K562 (cell line): ENCODE measurements at regions not wholly inside any gene's neighbourhood (a gene's known extent, or its start where the extent isn't known, plus 50 kb on each side); places are given as distances from the start of the nearest gene placed in this dataset.

Experiments used
- ARID3A ChIP-seq: IDR thresholded peaks from 2 replicates; pipeline ENCODE4 v1.6.1; 2012; ENCODE audit warnings: low read depth, low read length, improper control_type of control experiment, borderline replicate concordance
- ATF3 ChIP-seq, 2 experiments: fragments of 450-650 bp in 1 of 2; sonication (generic) in 1 of 2; formaldehyde crosslinking in 1 of 2; IDR thresholded peaks in 1 of 2; conservative IDR thresholded peaks in 1 of 2; 2 replicates each; pipeline versions ENCODE4 v1.6.1 to v1.8.1; 2016 to 2023; ENCODE audit warnings: mild to moderate bottlenecking in 2 of 2, moderate library complexity in 2 of 2, inconsistent platforms in 1 of 2, missing genetic modification reagents in 1 of 2
- BHLHE40 ChIP-seq: IDR thresholded peaks from 2 replicates; pipeline ENCODE4 v1.6.1; 2011; ENCODE audit warnings: low read length, improper control_type of control experiment
- BRD9 ChIP-seq: fragments of 450-650 bp; IDR thresholded peaks from 2 replicates; pipeline ENCODE4 v1.6.1; 2018; ENCODE audit warnings: low read depth; ENCODE audit not compliant: partially characterized antibody
- BRF1 ChIP-seq: IDR thresholded peaks from 3 replicates; pipeline ENCODE4 v1.6.1; 2011; ENCODE audit warnings: borderline replicate concordance, mild to moderate bottlenecking; ENCODE audit not compliant: insufficient read length; ENCODE audit errors: extremely low read depth
- CREBBP ChIP-seq: IDR thresholded peaks from one replicate; pipeline ENCODE4 v1.6.1; 2012; ENCODE audit warnings: low read depth, mild to moderate bottlenecking, control low read depth, inconsistent platforms, low read length
- ESRRA ChIP-seq: fragments of 450-650 bp; IDR thresholded peaks from 2 replicates; pipeline ENCODE4 v1.6.1; 2014; ENCODE audit warnings: low read depth, mild to moderate bottlenecking, moderate library complexity, borderline replicate concordance
- IRF2 ChIP-seq: sonication (generic); formaldehyde crosslinking; IDR thresholded peaks from 2 replicates; pipeline ENCODE4 v1.8.1; 2022; ENCODE audit warnings: mild to moderate bottlenecking, missing genetic modification reagents
- MBD2 ChIP-seq: sonication (generic); IDR thresholded peaks from 2 replicates; pipeline ENCODE4 v1.6.1; 2016; ENCODE audit warnings: low read depth, borderline replicate concordance
- NFE2 ChIP-seq: IDR thresholded peaks from 2 replicates; pipeline ENCODE4 v1.6.1; 2014; ENCODE audit warnings: antibody characterized with exemption, low read depth
- NONO ChIP-seq, 2 experiments: fragments of 200-400 bp in 1 of 2; fragments of 450-650 bp in 1 of 2; formaldehyde crosslinking in 1 of 2; IDR thresholded peaks; 2 replicates each; pipeline ENCODE4 v1.6.1; 2017; ENCODE audit warnings: low read depth in 2 of 2, mild to moderate bottlenecking in 2 of 2, moderate library complexity in 2 of 2, low read length in 1 of 2
- TF ChIP-seq, protein P1 (sequence below): fragments of 250-450 bp; sonication (Bioruptor Pico); IDR thresholded peaks from 2 replicates; pipeline ENCODE4 v1.5.0; 2021
- TF ChIP-seq, protein P2 (sequence below), 2 experiments: fragments of 150-350 bp in 1 of 2; IDR thresholded peaks; 2 replicates each; pipeline ENCODE4 v1.6.1; 2012 to 2016; ENCODE audit warnings: low read depth in 2 of 2, low read length in 2 of 2, mild to moderate bottlenecking in 1 of 2, moderate library complexity in 1 of 2

- TF ChIP-seq IRF2, result no peak
- TF ChIP-seq ATF3 (IDR thresholded peaks at IDR 0.05), result peak; percentile 100
- peak; percentile 99 for TF ChIP-seq ATF3 (CRISPR knock-in tag; conservative IDR thresholded peaks at IDR 0.05)
- peak; percentile 99 for TF ChIP-seq BRD9
- TF ChIP-seq BRF1, result no peak
- TF ChIP-seq NONO (IDR thresholded peaks at IDR 0.05; ENCODE audit: low read depth in 2 of 2, low read length in 1 of 2), result no peak
- TF ChIP-seq, protein P1, sequence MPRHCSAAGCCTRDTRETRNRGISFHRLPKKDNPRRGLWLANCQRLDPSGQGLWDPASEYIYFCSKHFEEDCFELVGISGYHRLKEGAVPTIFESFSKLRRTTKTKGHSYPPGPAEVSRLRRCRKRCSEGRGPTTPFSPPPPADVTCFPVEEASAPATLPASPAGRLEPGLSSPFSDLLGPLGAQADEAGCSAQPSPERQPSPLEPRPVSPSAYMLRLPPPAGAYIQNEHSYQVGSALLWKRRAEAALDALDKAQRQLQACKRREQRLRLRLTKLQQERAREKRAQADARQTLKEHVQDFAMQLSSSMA (CRISPR knock-in tag), result no peak
- TF ChIP-seq CREBBP, result no peak
- TF ChIP-seq NFE2, result peak; percentile 70
- TF ChIP-seq, protein P2, sequence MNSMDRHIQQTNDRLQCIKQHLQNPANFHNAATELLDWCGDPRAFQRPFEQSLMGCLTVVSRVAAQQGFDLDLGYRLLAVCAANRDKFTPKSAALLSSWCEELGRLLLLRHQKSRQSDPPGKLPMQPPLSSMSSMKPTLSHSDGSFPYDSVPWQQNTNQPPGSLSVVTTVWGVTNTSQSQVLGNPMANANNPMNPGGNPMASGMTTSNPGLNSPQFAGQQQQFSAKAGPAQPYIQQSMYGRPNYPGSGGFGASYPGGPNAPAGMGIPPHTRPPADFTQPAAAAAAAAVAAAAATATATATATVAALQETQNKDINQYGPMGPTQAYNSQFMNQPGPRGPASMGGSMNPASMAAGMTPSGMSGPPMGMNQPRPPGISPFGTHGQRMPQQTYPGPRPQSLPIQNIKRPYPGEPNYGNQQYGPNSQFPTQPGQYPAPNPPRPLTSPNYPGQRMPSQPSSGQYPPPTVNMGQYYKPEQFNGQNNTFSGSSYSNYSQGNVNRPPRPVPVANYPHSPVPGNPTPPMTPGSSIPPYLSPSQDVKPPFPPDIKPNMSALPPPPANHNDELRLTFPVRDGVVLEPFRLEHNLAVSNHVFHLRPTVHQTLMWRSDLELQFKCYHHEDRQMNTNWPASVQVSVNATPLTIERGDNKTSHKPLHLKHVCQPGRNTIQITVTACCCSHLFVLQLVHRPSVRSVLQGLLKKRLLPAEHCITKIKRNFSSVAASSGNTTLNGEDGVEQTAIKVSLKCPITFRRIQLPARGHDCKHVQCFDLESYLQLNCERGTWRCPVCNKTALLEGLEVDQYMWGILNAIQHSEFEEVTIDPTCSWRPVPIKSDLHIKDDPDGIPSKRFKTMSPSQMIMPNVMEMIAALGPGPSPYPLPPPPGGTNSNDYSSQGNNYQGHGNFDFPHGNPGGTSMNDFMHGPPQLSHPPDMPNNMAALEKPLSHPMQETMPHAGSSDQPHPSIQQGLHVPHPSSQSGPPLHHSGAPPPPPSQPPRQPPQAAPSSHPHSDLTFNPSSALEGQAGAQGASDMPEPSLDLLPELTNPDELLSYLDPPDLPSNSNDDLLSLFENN (IDR thresholded peaks at IDR 0.05; ENCODE audit: low read depth in 2 of 2, low read length in 2 of 2), result peak in 1 of 2 experiments; percentile 70; a peak in 1 of 4 replicates
- peak; percentile 19; the same call in 1 of the 2 replicates for TF ChIP-seq ESRRA
- TF ChIP-seq BHLHE40, result peak; percentile 39; the same call in 1 of the 2 replicates
- peak; percentile 76; the same call in 1 of the 2 replicates for TF ChIP-seq ARID3A
- peak; percentile 56; the same call in 1 of the 2 replicates for TF ChIP-seq MBD2
Observed at GRCh38 chr18:22667616-22668422, 250.1 kb upstream of the CTAGE1 start (continued).
